T-helper 1 cell treated with Interleukin-12 subunit alpha and Interleukin-12 subunit beta and Interleukin-4 antibody, amounts not matched to agents 30 μg/mL and 1 μg/mL, for 36 hours (primary cell): ENCODE measurements at regions not wholly inside any gene's neighbourhood (a gene's known extent, or its start where the extent isn't known, plus 50 kb on each side); places are given as distances from the start of the nearest gene placed in this dataset.
"Not testable (repeated sequence)": the region's sequence is repeated elsewhere in the genome, so short reads cannot be mapped to it uniquely, and the experiment has no call there.

Experiments
- H3K27ac Mint-ChIP-seq: one replicate; pipeline ENCODE4 v1.8.0; 2021; ENCODE audit warnings: mild to moderate bottlenecking, mixed read lengths
- H3K27me3 Mint-ChIP-seq: one replicate; pipeline ENCODE4 v1.8.0; 2021; ENCODE audit warnings: low read depth, mixed read lengths
- H3K36me3 Mint-ChIP-seq: one replicate; pipeline ENCODE4 v1.8.0; 2021; ENCODE audit warnings: low read depth, mixed read lengths
- H3K4me1 Mint-ChIP-seq: one replicate; pipeline ENCODE4 v1.8.0; 2021; ENCODE audit warnings: low read depth, mixed read lengths
- H3K4me3 Mint-ChIP-seq: one replicate; pipeline ENCODE4 v1.8.0; 2021; ENCODE audit warnings: mild to moderate bottlenecking, moderate library complexity, mixed read lengths
- H3K9me3 Mint-ChIP-seq: one replicate; pipeline ENCODE4 v1.8.0; 2021; ENCODE audit warnings: mixed read lengths

- H3K27ac Mint-ChIP-seq, H3K4me3 Mint-ChIP-seq, H3K27me3 Mint-ChIP-seq, H3K36me3 Mint-ChIP-seq, H3K9me3 Mint-ChIP-seq, H3K4me1 Mint-ChIP-seq: not testable (repeated sequence)
Observed at GRCh38 chr4:79559398-79559797, 151.4 kb upstream of the GK2 start.

GRCh38 chr4:79552311-79552710 is 144.3 kb upstream of the GK2 start:
- Mint-ChIP-seq H3K4me1 (no peaks in the 10 kb centered on the region), H3K27me3 (no peaks in the 10 kb centered on the region), H3K27ac (no peak overlapping the region), H3K9me3 (no peaks in the 10 kb centered on the region), H3K36me3 (no peaks in the 10 kb centered on the region), H3K4me3 (no peak overlapping the region)

GRCh38 chr4:79551555-79551954 is 143.5 kb upstream of the GK2 start:
- H3K4me1 Mint-ChIP-seq: no peaks in the 10 kb centered on the region
- no peak overlapping the region for H3K27ac Mint-ChIP-seq
- H3K9me3 Mint-ChIP-seq: no peaks in the 10 kb centered on the region
- no peaks in the 10 kb centered on the region for H3K27me3 Mint-ChIP-seq
- H3K4me3 Mint-ChIP-seq: no peak overlapping the region
- H3K36me3 Mint-ChIP-seq: no peaks in the 10 kb centered on the region

GRCh38 chr4:79547851-79548250 is 139.8 kb upstream of the GK2 start:
- Mint-ChIP-seq H3K9me3 (no peaks in the 10 kb centered on the region), H3K27ac (no peak overlapping the region), H3K27me3 (no peaks in the 10 kb centered on the region), H3K36me3 (no peaks in the 10 kb centered on the region), H3K4me1 (no peaks in the 10 kb centered on the region), H3K4me3 (no peak overlapping the region)

- not testable (repeated sequence) for H3K9me3 Mint-ChIP-seq, H3K36me3 Mint-ChIP-seq, H3K4me3 Mint-ChIP-seq, H3K4me1 Mint-ChIP-seq, H3K27me3 Mint-ChIP-seq, H3K27ac Mint-ChIP-seq
Observed at GRCh38 chr4:79545292-79545691, 137.3 kb upstream of the GK2 start.

- Mint-ChIP-seq H3K4me3 (no peak overlapping the region), H3K27me3 (no peaks in the 10 kb centered on the region), H3K36me3 (no peaks in the 10 kb centered on the region), H3K4me1 (no peaks in the 10 kb centered on the region), H3K27ac (no peak overlapping the region), H3K9me3 (no peaks in the 10 kb centered on the region)
Observed at GRCh38 chr4:79540143-79540542, 132.1 kb upstream of the GK2 start.

- Mint-ChIP-seq H3K27me3 (peaks cover under 1% of the 10 kb centered on the region), H3K4me3 (no peak overlapping the region), H3K9me3 (no peaks in the 10 kb centered on the region), H3K27ac (no peak overlapping the region), H3K36me3 (no peaks in the 10 kb centered on the region), H3K4me1 (no peaks in the 10 kb centered on the region)
Observed at GRCh38 chr4:79535516-79535915, 127.5 kb upstream of the GK2 start.

GRCh38 chr4:79528241-79528706 is 120.2 kb upstream of the GK2 start:
- no peaks in the 10 kb centered on the region for H3K36me3 Mint-ChIP-seq
- H3K9me3 Mint-ChIP-seq: no peaks in the 10 kb centered on the region
- H3K4me3 Mint-ChIP-seq: no peak overlapping the region
- no peaks in the 10 kb centered on the region for H3K4me1 Mint-ChIP-seq
- peaks cover 9% of the 10 kb centered on the region for H3K27me3 Mint-ChIP-seq
- H3K27ac Mint-ChIP-seq: no peak overlapping the region

GRCh38 chr4:79526641-79527565 is 118.9 kb upstream of the GK2 start:
- no peaks in the 10 kb centered on the region for H3K4me1 Mint-ChIP-seq
- H3K27me3 Mint-ChIP-seq: peaks cover 9% of the 10 kb centered on the region
- no peaks in the 10 kb centered on the region for H3K36me3 Mint-ChIP-seq

GRCh38 chr4:79516114-79516513 is 108.1 kb upstream of the GK2 start:
- Mint-ChIP-seq H3K9me3 (no peaks in the 10 kb centered on the region), H3K4me1 (no peaks in the 10 kb centered on the region), H3K27me3 (peaks cover 9% of the 10 kb centered on the region), H3K27ac (no peak overlapping the region), H3K4me3 (no peak overlapping the region), H3K36me3 (no peaks in the 10 kb centered on the region)

More at GRCh38 chr4:79526641-79527565, 118.9 kb upstream of the GK2 start:
- no peaks in the 10 kb centered on the region for H3K9me3 Mint-ChIP-seq
- no peak overlapping the region for H3K4me3 Mint-ChIP-seq
- H3K27ac Mint-ChIP-seq: no peak overlapping the region

- no peaks in the 10 kb centered on the region for H3K4me1 Mint-ChIP-seq
- H3K36me3 Mint-ChIP-seq: no peaks in the 10 kb centered on the region
- H3K4me3 Mint-ChIP-seq: no peak overlapping the region
- peaks cover 5% of the 10 kb centered on the region for H3K27me3 Mint-ChIP-seq
- no peaks in the 10 kb centered on the region for H3K9me3 Mint-ChIP-seq
- H3K27ac Mint-ChIP-seq: no peak overlapping the region
Observed at GRCh38 chr4:79514621-79515329, 106.7 kb upstream of the GK2 start.

- H3K27ac Mint-ChIP-seq: no peak overlapping the region
- H3K9me3 Mint-ChIP-seq: no peaks in the 10 kb centered on the region
- H3K4me1 Mint-ChIP-seq: no peaks in the 10 kb centered on the region
- peaks cover 5% of the 10 kb centered on the region for H3K27me3 Mint-ChIP-seq
- no peak overlapping the region for H3K4me3 Mint-ChIP-seq
- H3K36me3 Mint-ChIP-seq: no peaks in the 10 kb centered on the region
Observed at GRCh38 chr4:79513576-79513975, 105.5 kb upstream of the GK2 start.

- Mint-ChIP-seq H3K36me3 (no peaks in the 10 kb centered on the region), H3K4me1 (no peaks in the 10 kb centered on the region), H3K4me3 (no peak overlapping the region), H3K9me3 (no peaks in the 10 kb centered on the region), H3K27me3 (peaks cover 5% of the 10 kb centered on the region), H3K27ac (no peak overlapping the region)
Observed at GRCh38 chr4:79512363-79512762, 104.3 kb upstream of the GK2 start.

GRCh38 chr4:79502081-79502480 is 94.1 kb upstream of the GK2 start:
- no peaks in the 10 kb centered on the region for H3K36me3 Mint-ChIP-seq
- no peaks in the 10 kb centered on the region for H3K4me1 Mint-ChIP-seq
- H3K27ac Mint-ChIP-seq: no peak overlapping the region
- no peaks in the 10 kb centered on the region for H3K27me3 Mint-ChIP-seq
- no peak overlapping the region for H3K4me3 Mint-ChIP-seq
- H3K9me3 Mint-ChIP-seq: no peaks in the 10 kb centered on the region

GRCh38 chr4:79498282-79498681 is 90.3 kb upstream of the GK2 start:
- Mint-ChIP-seq H3K27me3 (no peaks in the 10 kb centered on the region), H3K27ac (no peak overlapping the region), H3K36me3 (no peaks in the 10 kb centered on the region), H3K9me3 (no peaks in the 10 kb centered on the region), H3K4me3 (no peak overlapping the region), H3K4me1 (no peaks in the 10 kb centered on the region)
